ENCODE measurements at regions not wholly inside any gene's neighbourhood (a gene's known extent, or its start where the extent isn't known, plus 50 kb on each side); places are given as distances from the start of the nearest gene placed in this dataset.

DNA sequence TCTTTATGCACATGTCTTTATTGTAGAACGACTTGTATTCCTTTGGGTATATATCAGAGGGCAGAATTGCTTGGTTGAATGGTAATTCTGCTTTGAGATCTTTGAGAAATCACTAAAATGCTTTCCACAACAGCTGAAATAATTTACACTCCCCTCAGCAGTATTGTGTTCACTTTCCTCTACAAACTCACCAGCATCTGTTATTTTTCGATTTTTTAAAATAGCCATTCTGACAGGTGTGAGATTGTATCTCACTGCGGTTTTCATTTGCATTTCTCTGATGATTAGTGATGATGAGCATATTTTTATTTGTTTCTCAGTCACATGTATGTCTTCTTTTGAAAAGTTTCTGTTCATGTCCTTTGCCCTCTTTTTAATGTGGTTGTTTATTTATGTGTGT lies 459.8 kb downstream of the PABPC4L start:
- Histone ChIP-seq H3K4me1 (ENCODE audit: control insufficient read depth, insufficient read depth, low read length) (no peaks in the 10 kb centered on the region), H3K4me3 (ENCODE audit: low read depth, low read length) (no peak overlapping the region), H3K9me3 (ENCODE audit: control insufficient read depth, insufficient read depth, low read depth, low read length) (no peaks in the 10 kb centered on the region), H3K36me3 (ENCODE audit: control insufficient read depth in 2 of 2, insufficient read depth in 1 of 2, low read length in 2 of 2) (no peaks in the 10 kb centered on the region), H3K27ac (ENCODE audit: extremely low read depth, low read depth, low read length) (no peak overlapping the region)
- POLR2A ChIA-PET = no interaction called here
- TF ChIP-seq ZNF701 (tag by site-specific recombination; IDR thresholded peaks at IDR 0.05) (no peak), KLF10 (tag by site-specific recombination; IDR thresholded peaks at IDR 0.05) (no peak), ZNF174 (tag by site-specific recombination; IDR thresholded peaks at IDR 0.05) (no peak), ZNF670 (tag by site-specific recombination; IDR thresholded peaks at IDR 0.05; ENCODE audit: low read depth) (no peak)
- TF ChIP-seq, protein P1, sequence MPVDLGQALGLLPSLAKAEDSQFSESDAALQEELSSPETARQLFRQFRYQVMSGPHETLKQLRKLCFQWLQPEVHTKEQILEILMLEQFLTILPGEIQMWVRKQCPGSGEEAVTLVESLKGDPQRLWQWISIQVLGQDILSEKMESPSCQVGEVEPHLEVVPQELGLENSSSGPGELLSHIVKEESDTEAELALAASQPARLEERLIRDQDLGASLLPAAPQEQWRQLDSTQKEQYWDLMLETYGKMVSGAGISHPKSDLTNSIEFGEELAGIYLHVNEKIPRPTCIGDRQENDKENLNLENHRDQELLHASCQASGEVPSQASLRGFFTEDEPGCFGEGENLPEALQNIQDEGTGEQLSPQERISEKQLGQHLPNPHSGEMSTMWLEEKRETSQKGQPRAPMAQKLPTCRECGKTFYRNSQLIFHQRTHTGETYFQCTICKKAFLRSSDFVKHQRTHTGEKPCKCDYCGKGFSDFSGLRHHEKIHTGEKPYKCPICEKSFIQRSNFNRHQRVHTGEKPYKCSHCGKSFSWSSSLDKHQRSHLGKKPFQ (tag by site-specific recombination; IDR thresholded peaks at IDR 0.05) = no peak
- TF ChIP-seq, protein P2, sequence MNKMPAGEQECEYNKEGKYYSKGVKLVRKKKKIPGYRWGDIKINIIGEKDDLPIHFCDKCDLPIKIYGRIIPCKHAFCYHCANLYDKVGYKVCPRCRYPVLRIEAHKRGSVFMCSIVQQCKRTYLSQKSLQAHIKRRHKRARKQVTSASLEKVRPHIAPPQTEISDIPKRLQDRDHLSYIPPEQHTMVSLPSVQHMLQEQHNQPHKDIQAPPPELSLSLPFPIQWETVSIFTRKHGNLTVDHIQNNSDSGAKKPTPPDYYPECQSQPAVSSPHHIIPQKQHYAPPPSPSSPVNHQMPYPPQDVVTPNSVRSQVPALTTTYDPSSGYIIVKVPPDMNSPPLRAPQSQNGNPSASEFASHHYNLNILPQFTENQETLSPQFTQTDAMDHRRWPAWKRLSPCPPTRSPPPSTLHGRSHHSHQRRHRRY (tag by site-specific recombination; IDR thresholded peaks at IDR 0.05) = no peak
- CTCF ChIA-PET = no interaction called here

DNA sequence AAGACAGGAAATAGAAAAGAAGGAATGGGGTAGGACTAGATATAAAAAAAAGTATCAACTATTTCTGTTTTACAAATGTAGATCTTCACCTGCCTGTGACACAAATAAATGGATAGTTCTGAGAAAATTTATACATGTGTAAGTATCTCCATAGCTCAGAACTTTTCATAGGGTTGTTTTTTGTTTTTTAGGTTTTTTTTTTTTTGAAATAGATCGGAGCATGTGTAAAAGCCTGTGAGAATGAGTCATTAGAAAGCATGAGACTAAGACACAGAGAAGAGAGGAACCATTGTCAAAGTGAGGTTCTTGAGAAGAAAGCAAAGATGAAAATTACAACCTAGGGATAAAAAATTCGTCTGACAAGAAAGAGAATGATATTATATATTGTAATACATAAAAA lies 481.6 kb downstream of the PABPC4L start:
- ChIA-PET POLR2A (no interaction called here), CTCF (no interaction called here)
- Histone ChIP-seq H3K4me1 (ENCODE audit: control insufficient read depth, insufficient read depth, low read length) (no peaks in the 10 kb centered on the region), H3K27ac (ENCODE audit: extremely low read depth, low read depth, low read length) (no peak overlapping the region), H3K4me3 (ENCODE audit: low read depth, low read length) (no peak overlapping the region), H3K36me3 (ENCODE audit: control insufficient read depth in 2 of 2, insufficient read depth in 1 of 2, low read length in 2 of 2) (no peaks in the 10 kb centered on the region), H3K9me3 (ENCODE audit: control insufficient read depth, insufficient read depth, low read depth, low read length) (no peaks in the 10 kb centered on the region)
- TF ChIP-seq SCRT1 (tag by site-specific recombination; IDR thresholded peaks at IDR 0.05; ENCODE audit: borderline replicate concordance) = no peak
- TF ChIP-seq, protein P3, sequence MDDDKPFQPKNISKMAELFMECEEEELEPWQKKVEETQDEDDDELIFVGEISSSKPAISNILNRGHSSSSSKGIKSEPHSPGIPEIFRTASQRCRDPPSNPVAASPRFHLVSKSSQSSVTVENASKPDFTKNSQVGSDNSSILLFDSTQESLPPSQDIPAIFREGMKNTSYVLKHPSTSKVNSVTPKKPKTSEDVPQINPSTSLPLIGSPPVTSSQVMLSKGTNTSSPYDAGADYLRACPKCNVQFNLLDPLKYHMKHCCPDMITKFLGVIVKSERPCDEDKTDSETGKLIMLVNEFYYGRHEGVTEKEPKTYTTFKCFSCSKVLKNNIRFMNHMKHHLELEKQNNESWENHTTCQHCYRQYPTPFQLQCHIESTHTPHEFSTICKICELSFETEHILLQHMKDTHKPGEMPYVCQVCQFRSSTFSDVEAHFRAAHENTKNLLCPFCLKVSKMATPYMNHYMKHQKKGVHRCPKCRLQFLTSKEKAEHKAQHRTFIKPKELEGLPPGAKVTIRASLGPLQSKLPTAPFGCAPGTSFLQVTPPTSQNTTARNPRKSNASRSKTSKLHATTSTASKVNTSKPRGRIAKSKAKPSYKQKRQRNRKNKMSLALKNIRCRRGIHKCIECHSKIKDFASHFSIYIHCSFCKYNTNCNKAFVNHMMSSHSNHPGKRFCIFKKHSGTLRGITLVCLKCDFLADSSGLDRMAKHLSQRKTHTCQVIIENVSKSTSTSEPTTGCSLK (tag by site-specific recombination; IDR thresholded peaks at IDR 0.05) = no peak
- no peak for TF ChIP-seq ZNF146 (tag by site-specific recombination; IDR thresholded peaks at IDR 0.05)
- TF ChIP-seq ZFP3 (tag by site-specific recombination; IDR thresholded peaks at IDR 0.05; ENCODE audit: low read depth) = no peak
- TF ChIP-seq GLI4 (tag by site-specific recombination; IDR thresholded peaks at IDR 0.05) = no peak
- no peak for TF ChIP-seq HOXC10 (CRISPR knock-in tag; IDR thresholded peaks at IDR 0.05)
- TF ChIP-seq, protein P4, sequence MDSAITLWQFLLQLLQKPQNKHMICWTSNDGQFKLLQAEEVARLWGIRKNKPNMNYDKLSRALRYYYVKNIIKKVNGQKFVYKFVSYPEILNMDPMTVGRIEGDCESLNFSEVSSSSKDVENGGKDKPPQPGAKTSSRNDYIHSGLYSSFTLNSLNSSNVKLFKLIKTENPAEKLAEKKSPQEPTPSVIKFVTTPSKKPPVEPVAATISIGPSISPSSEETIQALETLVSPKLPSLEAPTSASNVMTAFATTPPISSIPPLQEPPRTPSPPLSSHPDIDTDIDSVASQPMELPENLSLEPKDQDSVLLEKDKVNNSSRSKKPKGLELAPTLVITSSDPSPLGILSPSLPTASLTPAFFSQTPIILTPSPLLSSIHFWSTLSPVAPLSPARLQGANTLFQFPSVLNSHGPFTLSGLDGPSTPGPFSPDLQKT (IDR thresholded peaks at IDR 0.05; ENCODE audit: borderline replicate concordance, low read depth, low read length) = no peak
- no peak for TF ChIP-seq YY2 (tag by site-specific recombination; IDR thresholded peaks at IDR 0.05)
- TF ChIP-seq SP7 (tag by site-specific recombination; IDR thresholded peaks at IDR 0.05) = no peak
- TF ChIP-seq, protein P5, sequence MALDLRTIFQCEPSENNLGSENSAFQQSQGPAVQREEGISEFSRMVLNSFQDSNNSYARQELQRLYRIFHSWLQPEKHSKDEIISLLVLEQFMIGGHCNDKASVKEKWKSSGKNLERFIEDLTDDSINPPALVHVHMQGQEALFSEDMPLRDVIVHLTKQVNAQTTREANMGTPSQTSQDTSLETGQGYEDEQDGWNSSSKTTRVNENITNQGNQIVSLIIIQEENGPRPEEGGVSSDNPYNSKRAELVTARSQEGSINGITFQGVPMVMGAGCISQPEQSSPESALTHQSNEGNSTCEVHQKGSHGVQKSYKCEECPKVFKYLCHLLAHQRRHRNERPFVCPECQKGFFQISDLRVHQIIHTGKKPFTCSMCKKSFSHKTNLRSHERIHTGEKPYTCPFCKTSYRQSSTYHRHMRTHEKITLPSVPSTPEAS (tag by site-specific recombination; IDR thresholded peaks at IDR 0.05) = no peak
- TF ChIP-seq ZNF558 (tag by site-specific recombination; IDR thresholded peaks at IDR 0.05) = no peak
- TF ChIP-seq, protein P6, sequence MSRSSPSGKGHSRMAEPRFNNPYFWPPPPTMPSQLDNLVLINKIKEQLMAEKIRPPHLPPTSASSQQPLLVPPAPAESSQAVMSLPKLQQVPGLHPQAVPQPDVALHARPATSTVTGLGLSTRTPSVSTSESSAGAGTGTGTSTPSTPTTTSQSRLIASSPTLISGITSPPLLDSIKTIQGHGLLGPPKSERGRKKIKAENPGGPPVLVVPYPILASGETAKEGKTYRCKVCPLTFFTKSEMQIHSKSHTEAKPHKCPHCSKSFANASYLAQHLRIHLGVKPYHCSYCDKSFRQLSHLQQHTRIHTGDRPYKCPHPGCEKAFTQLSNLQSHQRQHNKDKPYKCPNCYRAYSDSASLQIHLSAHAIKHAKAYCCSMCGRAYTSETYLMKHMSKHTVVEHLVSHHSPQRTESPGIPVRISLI (tag by site-specific recombination; IDR thresholded peaks at IDR 0.05) = no peak
- no peak for TF ChIP-seq ZNF701 (tag by site-specific recombination; IDR thresholded peaks at IDR 0.05)
- TF ChIP-seq ZFP41 (tag by site-specific recombination; IDR thresholded peaks at IDR 0.05; ENCODE audit: borderline replicate concordance) = no peak
